Mesenchymal stem cell (in vitro differentiated cells and primary cell): ENCODE measurements at regions not wholly inside any gene's neighbourhood (a gene's known extent, or its start where the extent isn't known, plus 50 kb on each side); places are given as distances from the start of the nearest gene placed in this dataset.

Source experiments
- DNase-seq: peaks from one replicate; pipeline ENCODE4 v3.0.0-alpha.2; 2013
- H2AFZ ChIP-seq: one replicate; pipeline ENCODE4 v1.6.1; 2013; ENCODE audit warnings: low read depth, mild to moderate bottlenecking, control low read depth, inconsistent platforms, low read length, moderate library complexity
- H2AK5ac ChIP-seq: 2 replicates; pipeline ENCODE4 v1.6.1; 2013; ENCODE audit warnings: low read length, moderate library complexity, mild to moderate bottlenecking, inconsistent platforms; ENCODE audit not compliant: severe bottlenecking
- H2BK120ac ChIP-seq: one replicate; pipeline ENCODE4 v1.6.1; 2013; ENCODE audit warnings: low read depth, mild to moderate bottlenecking, inconsistent platforms, low read length, moderate library complexity
- H2BK12ac ChIP-seq, 2 experiments: one replicate each; pipeline ENCODE4 v1.6.1; 2013; ENCODE audit warnings: inconsistent platforms in 2 of 2, low read length in 2 of 2, mild to moderate bottlenecking in 2 of 2, moderate library complexity in 2 of 2, control low read depth in 1 of 2
- H2BK15ac ChIP-seq: one replicate; pipeline ENCODE4 v1.6.1; 2013; ENCODE audit warnings: mild to moderate bottlenecking, low read depth, inconsistent platforms; ENCODE audit not compliant: poor library complexity, severe bottlenecking
- H2BK5ac ChIP-seq: 2 replicates; pipeline ENCODE4 v1.6.1; 2013; ENCODE audit warnings: low read depth, mild to moderate bottlenecking, low read length, control low read depth, inconsistent platforms; ENCODE audit not compliant: poor library complexity, severe bottlenecking
- H3K14ac ChIP-seq, 2 experiments: one replicate each; pipeline ENCODE4 v1.6.1; 2013; ENCODE audit warnings: inconsistent platforms in 2 of 2, low read length in 2 of 2, control low read depth in 1 of 2, mild to moderate bottlenecking in 1 of 2, moderate library complexity in 1 of 2
- H3K18ac ChIP-seq, 2 experiments: one replicate each; pipeline ENCODE4 v1.6.1; 2013; ENCODE audit warnings: inconsistent platforms in 2 of 2, low read length in 2 of 2, control low read depth in 1 of 2, low read depth in 1 of 2, mild to moderate bottlenecking in 1 of 2
- H3K23ac ChIP-seq, 2 experiments: one replicate each; pipeline ENCODE4 v1.6.1; 2013; ENCODE audit warnings: inconsistent platforms in 2 of 2, low read length in 2 of 2, mild to moderate bottlenecking in 2 of 2, moderate library complexity in 2 of 2, control low read depth in 1 of 2
- H3K27ac ChIP-seq: 2 replicates; pipeline ENCODE4 v1.5.1; 2013; ENCODE audit warnings: mild to moderate bottlenecking, moderate library complexity, low read length, control low read depth, inconsistent platforms; ENCODE audit not compliant: poor library complexity, severe bottlenecking
- H3K27me3 ChIP-seq, 2 experiments: 2 replicates each; pipeline versions ENCODE4 v1.6.1 to v1.7.0; 2013; ENCODE audit warnings: low read length in 2 of 2, mild to moderate bottlenecking in 2 of 2, moderate library complexity in 2 of 2, control low read depth in 1 of 2, inconsistent platforms in 1 of 2; ENCODE audit not compliant: control insufficient read depth in 1 of 2, insufficient read depth in 1 of 2
- H3K36me3 ChIP-seq, 2 experiments: 2 replicates each; pipeline versions ENCODE4 v1.6.1 to v1.7.0; 2013; ENCODE audit warnings: low read length in 2 of 2, control low read depth in 1 of 2, inconsistent platforms in 1 of 2, low read depth in 1 of 2, mild to moderate bottlenecking in 1 of 2; ENCODE audit not compliant: insufficient read depth in 2 of 2, control insufficient read depth in 1 of 2
- H3K4ac ChIP-seq, 2 experiments: one replicate each; pipeline ENCODE4 v1.6.1; 2013; ENCODE audit warnings: inconsistent platforms in 2 of 2, low read length in 2 of 2, mild to moderate bottlenecking in 2 of 2, moderate library complexity in 2 of 2, control low read depth in 1 of 2, low read depth in 1 of 2
- H3K4me1 ChIP-seq: 2 replicates; pipeline ENCODE4 v1.6.1; 2013; ENCODE audit warnings: low read depth, low read length, control low read depth; ENCODE audit not compliant: control insufficient read depth, insufficient read depth
- H3K4me2 ChIP-seq: 2 replicates; pipeline ENCODE4 v1.6.1; 2013; ENCODE audit warnings: low read length, mild to moderate bottlenecking, inconsistent platforms; ENCODE audit not compliant: poor library complexity, severe bottlenecking
- H3K4me3 ChIP-seq, 2 experiments: 2 replicates each; pipeline versions ENCODE4 v1.5.1 to v1.7.0; 2013; ENCODE audit warnings: low read length in 2 of 2, mild to moderate bottlenecking in 2 of 2, control low read depth in 1 of 2, low read depth in 1 of 2; ENCODE audit not compliant: insufficient read depth in 1 of 2
- H3K79me1 ChIP-seq: replicated peaks from 2 replicates; pipeline ENCODE4 v1.6.1; 2013; ENCODE audit warnings: mild to moderate bottlenecking, control low read depth, low read length, inconsistent platforms; ENCODE audit not compliant: poor library complexity, severe bottlenecking
- H3K9ac ChIP-seq: 2 replicates; pipeline ENCODE4 v1.7.0; 2013; ENCODE audit warnings: mild to moderate bottlenecking, low read length, moderate library complexity
- H3K9me3 ChIP-seq: 2 replicates; pipeline ENCODE4 v1.7.0; 2013; ENCODE audit warnings: mild to moderate bottlenecking, low read length; ENCODE audit not compliant: control insufficient read depth
- H4K8ac ChIP-seq: one replicate; pipeline ENCODE4 v1.6.1; 2013; ENCODE audit warnings: inconsistent platforms, mild to moderate bottlenecking, low read length, moderate library complexity
- H4K91ac ChIP-seq: one replicate; pipeline ENCODE4 v1.6.1; 2013; ENCODE audit warnings: mild to moderate bottlenecking, low read length, inconsistent platforms
- WGBS: methylation state at CpG from one replicate; pipeline ENCODE4 v1.1.7; 2013; ENCODE audit warnings: mixed read lengths; 5-methylcytosine and 5-hydroxymethylcytosine counted together

- WGBS = 81% methylated on average over 3 of the region's 3 CpGs
- H3K27me3 ChIP-seq = no peaks in the 10 kb centered on the region
Observed at GRCh38 chr7:50952544-50952943, 169.8 kb upstream of the GRB10 start.

GRCh38 chr7:50952120-50952519, 169.4 kb upstream of the GRB10 start:
- no peak overlapping the region for H3K14ac ChIP-seq
- WGBS = 78% methylated on average over 1 of the region's 1 CpG
- H3K4me2 ChIP-seq = no peak overlapping the region
- no peak overlapping the region for H4K91ac ChIP-seq
- no peak overlapping the region for H2BK120ac ChIP-seq
- H3K36me3 ChIP-seq = no peaks in the 10 kb centered on the region
- H3K4ac ChIP-seq = no peak overlapping the region
- H3K4me1 ChIP-seq = peaks cover 14% of the 10 kb centered on the region
- peaks cover 10% of the 10 kb centered on the region for H3K9me3 ChIP-seq
- H2BK5ac ChIP-seq = no peak overlapping the region
- no peak overlapping the region for H2BK12ac ChIP-seq
- DNase-seq = no peak
- H3K79me1 ChIP-seq = no peaks in the 10 kb centered on the region
- no peak overlapping the region for H3K9ac ChIP-seq
- no peaks in the 10 kb centered on the region for H3K27me3 ChIP-seq
- no peak overlapping the region for H3K27ac ChIP-seq
- no peak overlapping the region for H2AK5ac ChIP-seq
- no peak overlapping the region for H3K23ac ChIP-seq
- no peak overlapping the region for H2BK15ac ChIP-seq
- H2AFZ ChIP-seq = no peak overlapping the region
- no peak overlapping the region for H3K4me3 ChIP-seq
- no peak overlapping the region for H4K8ac ChIP-seq
- H3K18ac ChIP-seq = no peak overlapping the region

More at GRCh38 chr7:50952544-50952943, 169.8 kb upstream of the GRB10 start:
- Histone ChIP-seq H4K91ac (no peak overlapping the region), H3K4me1 (peaks cover 16% of the 10 kb centered on the region), H3K4me2 (no peak overlapping the region), H3K14ac (no peak overlapping the region), H2AFZ (no peak overlapping the region), H4K8ac (no peak overlapping the region), H3K4ac (no peak overlapping the region), H2BK120ac (no peak overlapping the region), H3K79me1 (no peaks in the 10 kb centered on the region), H3K36me3 (no peaks in the 10 kb centered on the region), H2BK5ac (no peak overlapping the region), H2BK15ac (no peak overlapping the region), H3K4me3 (no peak overlapping the region), H3K23ac (no peak overlapping the region), H3K27ac (no peak overlapping the region), H3K18ac (no peak overlapping the region), H2AK5ac (no peak overlapping the region), H3K9me3 (peaks cover 10% of the 10 kb centered on the region), H2BK12ac (no peak overlapping the region), H3K9ac (no peak overlapping the region)
- no peak for DNase-seq

- H2AFZ ChIP-seq = no peak overlapping the region
Observed at GRCh38 chr7:50943482-50943881, 160.8 kb upstream of the GRB10 start.

GRCh38 chr7:50941525-50941924, 158.8 kb upstream of the GRB10 start:
- Histone ChIP-seq H3K4me1 (peaks cover 10% of the 10 kb centered on the region), H3K9ac (no peak overlapping the region), H3K79me1 (no peaks in the 10 kb centered on the region), H3K4ac (no peak overlapping the region), H2BK15ac (no peak overlapping the region), H2BK12ac (no peak overlapping the region), H2BK120ac (no peak overlapping the region), H3K27me3 (peaks cover 0 to 8% of the 10 kb centered on the region in 2 experiments), H3K18ac (no peak overlapping the region), H3K4me3 (no peak overlapping the region), H3K36me3 (no peaks in the 10 kb centered on the region), H3K27ac (no peak overlapping the region), H2AK5ac (no peak overlapping the region), H4K8ac (no peak overlapping the region), H4K91ac (no peak overlapping the region), H2AFZ (no peak overlapping the region), H3K9me3 (no peaks in the 10 kb centered on the region), H3K14ac (no peak overlapping the region), H3K23ac (no peak overlapping the region), H3K4me2 (no peak overlapping the region), H2BK5ac (no peak overlapping the region)
- 88% methylated on average over 2 of the region's 4 CpGs for WGBS
- no peak for DNase-seq

More at GRCh38 chr7:50943482-50943881, 160.8 kb upstream of the GRB10 start:
- Histone ChIP-seq H3K4ac (no peak overlapping the region), H3K36me3 (no peaks in the 10 kb centered on the region), H3K4me2 (no peak overlapping the region), H3K9me3 (peaks cover 8% of the 10 kb centered on the region), H3K4me3 (no peak overlapping the region), H3K4me1 (peaks cover 10% of the 10 kb centered on the region), H3K9ac (no peak overlapping the region), H3K23ac (no peak overlapping the region), H2AK5ac (no peak overlapping the region), H3K79me1 (no peaks in the 10 kb centered on the region), H3K14ac (no peak overlapping the region), H3K27ac (no peak overlapping the region), H3K18ac (no peak overlapping the region), H2BK120ac (no peak overlapping the region), H3K27me3 (peaks cover 0 to 8% of the 10 kb centered on the region in 2 experiments), H2BK15ac (no peak overlapping the region), H4K8ac (no peak overlapping the region), H2BK12ac (no peak overlapping the region), H2BK5ac (no peak overlapping the region), H4K91ac (no peak overlapping the region)
- no peak for DNase-seq
- 86% methylated on average over 1 of the region's 2 CpGs for WGBS
